Thoracic aorta (tissue), 2 donors: ENCODE measurements at regions not wholly inside any gene's neighbourhood (a gene's known extent, or its start where the extent isn't known, plus 50 kb on each side); places are given as distances from the start of the nearest gene placed in this dataset.

Experiments
- ATAC-seq: fragments of 150-250 bp; one replicate; pipeline ENCODE4 v1.8.0; 2017; ENCODE audit warnings: low read depth; ENCODE audit not compliant: insufficient number of reproducible peaks, low FRiP score
- DNase-seq: peaks from one replicate; pipeline ENCODE4 v3.0.0-alpha.2; 2020; ENCODE audit warnings: low spot score
- H3K27ac ChIP-seq, 2 donors: fragments of 200-600 bp; sonication (generic); 1 replicate in 1 of 2; 2 replicates in 1 of 2; pipeline ENCODE4 v1.5.1; 2016; ENCODE audit warnings: mild to moderate bottlenecking in 2 of 2, moderate library complexity in 2 of 2
- H3K27me3 ChIP-seq: fragments of 200-600 bp; sonication (generic); replicated peaks from 2 replicates; pipeline ENCODE4 v1.6.0; 2016; ENCODE audit warnings: mild to moderate bottlenecking; ENCODE audit not compliant: insufficient read depth
- H3K36me3 ChIP-seq: fragments of 200-600 bp; sonication (generic); one replicate; pipeline ENCODE4 v1.5.1; 2016
- H3K4me1 ChIP-seq, 2 donors: fragments of 200-600 bp; sonication (generic); 1 replicate in 1 of 2; 2 replicates in 1 of 2; pipeline versions ENCODE4 v1.5.1 to v1.6.0; 2016; ENCODE audit warnings: low read depth in 2 of 2, mild to moderate bottlenecking in 1 of 2; ENCODE audit not compliant: control insufficient read depth in 1 of 2
- H3K4me3 ChIP-seq: fragments of 200-600 bp; sonication (generic); 2 replicates; pipeline ENCODE4 v1.5.1; 2016; ENCODE audit warnings: mild to moderate bottlenecking
- H3K9me3 ChIP-seq: fragments of 200-600 bp; sonication (generic); 2 replicates; pipeline ENCODE4 v1.5.1; 2016
- CTCF ChIP-seq: fragments of 200-600 bp; sonication (generic); IDR thresholded peaks from one replicate; pipeline ENCODE4 v1.5.1; 2019; ENCODE audit warnings: antibody characterized with exemption

GRCh38 chr2:121006743-121007489 lies 271.2 kb downstream of the GLI2 start:
- DNase-seq (no peak), ATAC-seq (no peak)
- no peak for TF ChIP-seq CTCF
- no peaks in the 10 kb centered on the region for H3K27me3 ChIP-seq
- H3K4me3 ChIP-seq, result no peak overlapping the region
- no peak overlapping the region for H3K27ac ChIP-seq
- H3K9me3 ChIP-seq, result peaks cover 5% of the 10 kb centered on the region
- H3K4me1 ChIP-seq, result no peaks in the 10 kb centered on the region
- H3K36me3 ChIP-seq, result no peaks in the 10 kb centered on the region

GRCh38 chr2:121007490-121007853 lies 271.8 kb downstream of the GLI2 start:
- no peak for TF ChIP-seq CTCF

GRCh38 chr2:121008975-121009374 lies 273.3 kb downstream of the GLI2 start:
- ATAC-seq, result no peak

More at GRCh38 chr2:121007490-121007853, 271.8 kb downstream of the GLI2 start:
- no peaks in the 10 kb centered on the region for H3K27me3 ChIP-seq
- H3K27ac ChIP-seq, result no peak overlapping the region
- DNase-seq (no peak), ATAC-seq (no peak)
- H3K36me3 ChIP-seq, result no peaks in the 10 kb centered on the region
- H3K4me1 ChIP-seq, result no peaks in the 10 kb centered on the region
- peaks cover 5% of the 10 kb centered on the region for H3K9me3 ChIP-seq
- H3K4me3 ChIP-seq, result no peak overlapping the region

GRCh38 chr2:121010998-121011397 lies 274.0 kb downstream of the TFCP2L1 start:
- no peak for TF ChIP-seq CTCF
- no peaks in the 10 kb centered on the region for H3K36me3 ChIP-seq
- no peaks in the 10 kb centered on the region for H3K4me1 ChIP-seq
- ATAC-seq (no peak), DNase-seq (no peak)
- H3K4me3 ChIP-seq, result no peak overlapping the region
- no peaks in the 10 kb centered on the region for H3K27me3 ChIP-seq
- H3K9me3 ChIP-seq, result peaks cover 5% of the 10 kb centered on the region
- H3K27ac ChIP-seq, result no peak overlapping the region

More at GRCh38 chr2:121008975-121009374, 273.3 kb downstream of the GLI2 start:
- no peak overlapping the region for H3K4me3 ChIP-seq
- peaks cover 5% of the 10 kb centered on the region for H3K9me3 ChIP-seq
- no peak for DNase-seq
- H3K27ac ChIP-seq, result no peak overlapping the region
- H3K27me3 ChIP-seq, result no peaks in the 10 kb centered on the region
- no peaks in the 10 kb centered on the region for H3K4me1 ChIP-seq
- no peaks in the 10 kb centered on the region for H3K36me3 ChIP-seq
- no peak for TF ChIP-seq CTCF

GRCh38 chr2:121014876-121015275 lies 270.1 kb downstream of the TFCP2L1 start:
- H3K27ac ChIP-seq, result no peak overlapping the region
- no peaks in the 10 kb centered on the region for H3K27me3 ChIP-seq
- no peaks in the 10 kb centered on the region for H3K4me1 ChIP-seq
- no peaks in the 10 kb centered on the region for H3K36me3 ChIP-seq
- ATAC-seq (no peak), DNase-seq (no peak)
- no peak overlapping the region for H3K4me3 ChIP-seq
- H3K9me3 ChIP-seq, result peaks cover 5% of the 10 kb centered on the region
- no peak for TF ChIP-seq CTCF
